Stimulated activated effector memory CD8-positive, alpha-beta T cell treated with anti-CD3 and anti-CD28 coated beads, Interleukin-12 subunit alpha, Interleukin-12 subunit beta, amount 100 ng/mL, for 72 hours (primary cell): ENCODE measurements at regions not wholly inside any gene's neighbourhood (a gene's known extent, or its start where the extent isn't known, plus 50 kb on each side); places are given as distances from the start of the nearest gene placed in this dataset.
"Not testable (repeated sequence)": the region's sequence is repeated elsewhere in the genome, so short reads cannot be mapped to it uniquely, and the experiment has no call there.

Experiments
- ATAC-seq: fragments of 150-1000 bp; cut with Tn5 transposase; 2 replicates; pipeline ENCODE4 v1.10.0; 2021
- DNase-seq, 2 donors: peaks; one replicate each; pipeline ENCODE4 v3.0.0; 2021 to 2022; ENCODE audit warnings: low spot score in 2 of 2
- H3K27ac Mint-ChIP-seq: one replicate; pipeline ENCODE4 v1.8.0; 2022; ENCODE audit warnings: mild to moderate bottlenecking, mixed read lengths
- H3K36me3 Mint-ChIP-seq: one replicate; pipeline ENCODE4 v1.8.0; 2022; ENCODE audit warnings: mild to moderate bottlenecking, mixed read lengths
- H3K4me1 Mint-ChIP-seq: one replicate; pipeline ENCODE4 v1.8.0; 2022; ENCODE audit warnings: mixed read lengths
- H3K4me3 Mint-ChIP-seq: one replicate; pipeline ENCODE4 v1.8.0; 2022; ENCODE audit warnings: mild to moderate bottlenecking, mixed read lengths
- H3K9me3 Mint-ChIP-seq: one replicate; pipeline ENCODE4 v1.8.0; 2022; ENCODE audit warnings: mixed read lengths

DNA sequence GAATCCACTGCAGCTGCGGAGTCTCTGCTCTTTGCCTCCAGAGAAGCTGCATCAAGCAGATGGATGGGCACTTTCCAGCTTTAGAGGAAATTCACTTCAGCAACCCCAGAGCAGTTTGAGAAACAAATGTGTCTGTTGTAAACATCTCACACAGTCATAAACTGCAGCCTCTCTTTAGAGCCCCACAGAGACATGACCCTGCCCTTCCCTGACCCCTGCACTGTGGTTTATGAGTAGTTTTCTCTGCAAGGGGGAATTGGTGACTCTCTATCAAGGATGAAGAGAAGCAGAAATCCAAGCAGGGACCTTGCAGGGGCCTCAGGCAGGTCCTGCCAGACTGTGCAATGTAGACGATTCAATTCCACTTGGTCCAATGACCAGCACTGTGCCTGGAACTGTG, 160.2 kb downstream of the SH2D4B start:
- Mint-ChIP-seq H3K36me3 (no peaks in the 10 kb centered on the region), H3K4me3 (no peak overlapping the region), H3K27ac (no peak overlapping the region), H3K4me1 (peaks cover 8% of the 10 kb centered on the region), H3K9me3 (no peaks in the 10 kb centered on the region)
- DNase-seq, result no peak
- no peak for ATAC-seq

DNA sequence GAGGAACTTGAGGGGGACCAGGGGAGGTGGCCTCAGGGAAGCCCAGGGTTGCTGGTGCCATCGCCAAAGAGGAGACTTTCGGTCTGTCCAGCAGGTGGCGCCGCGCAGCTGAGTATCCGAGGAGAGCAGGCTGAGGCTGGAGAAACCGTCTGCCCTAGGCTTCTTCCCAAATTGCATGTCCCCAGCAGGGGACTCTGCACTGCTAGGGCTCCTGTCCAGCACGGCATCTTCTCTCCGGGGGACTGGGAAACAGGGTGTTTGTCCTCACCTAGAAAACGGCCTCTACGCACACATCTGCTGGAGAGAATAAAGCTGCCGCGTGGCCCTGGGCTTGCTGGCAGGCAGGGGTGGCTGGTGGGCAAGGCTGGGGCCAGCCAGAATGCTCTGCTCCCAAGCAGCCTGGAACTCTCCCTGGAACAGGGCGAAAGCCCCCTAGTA, 161.9 kb downstream of the SH2D4B start:
- Mint-ChIP-seq H3K9me3 (no peaks in the 10 kb centered on the region), H3K27ac (no peak overlapping the region), H3K36me3 (no peaks in the 10 kb centered on the region), H3K4me3 (no peak overlapping the region), H3K4me1 (peaks cover 8% of the 10 kb centered on the region)
- ATAC-seq (peak; percentile 66), DNase-seq (peak; percentile 64 to 81)

DNA sequence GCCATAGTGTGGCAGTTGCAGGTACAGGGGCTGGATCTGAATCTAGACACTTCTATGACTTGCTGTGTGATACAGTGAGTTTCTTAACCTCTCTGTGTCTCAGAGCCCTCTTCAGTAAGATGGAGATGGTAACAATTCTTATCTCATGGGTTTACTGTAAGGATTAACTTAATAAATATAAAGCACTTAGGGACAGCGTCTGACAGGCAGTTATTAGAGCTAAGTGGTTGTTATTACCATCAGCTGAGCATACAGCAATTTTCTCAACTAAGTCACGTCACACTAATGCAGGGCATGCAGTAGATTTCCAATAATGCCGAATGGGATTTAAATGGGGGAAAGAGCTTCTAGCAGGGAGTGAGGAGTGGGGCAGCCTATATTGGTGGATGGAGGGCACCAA, 162.6 kb downstream of the SH2D4B start:
- H3K4me1 Mint-ChIP-seq, result peaks cover 8% of the 10 kb centered on the region
- H3K27ac Mint-ChIP-seq, result no peak overlapping the region
- DNase-seq (no peak), ATAC-seq (no peak)
- no peaks in the 10 kb centered on the region for H3K36me3 Mint-ChIP-seq
- H3K4me3 Mint-ChIP-seq, result no peak overlapping the region
- H3K9me3 Mint-ChIP-seq, result no peaks in the 10 kb centered on the region

DNA sequence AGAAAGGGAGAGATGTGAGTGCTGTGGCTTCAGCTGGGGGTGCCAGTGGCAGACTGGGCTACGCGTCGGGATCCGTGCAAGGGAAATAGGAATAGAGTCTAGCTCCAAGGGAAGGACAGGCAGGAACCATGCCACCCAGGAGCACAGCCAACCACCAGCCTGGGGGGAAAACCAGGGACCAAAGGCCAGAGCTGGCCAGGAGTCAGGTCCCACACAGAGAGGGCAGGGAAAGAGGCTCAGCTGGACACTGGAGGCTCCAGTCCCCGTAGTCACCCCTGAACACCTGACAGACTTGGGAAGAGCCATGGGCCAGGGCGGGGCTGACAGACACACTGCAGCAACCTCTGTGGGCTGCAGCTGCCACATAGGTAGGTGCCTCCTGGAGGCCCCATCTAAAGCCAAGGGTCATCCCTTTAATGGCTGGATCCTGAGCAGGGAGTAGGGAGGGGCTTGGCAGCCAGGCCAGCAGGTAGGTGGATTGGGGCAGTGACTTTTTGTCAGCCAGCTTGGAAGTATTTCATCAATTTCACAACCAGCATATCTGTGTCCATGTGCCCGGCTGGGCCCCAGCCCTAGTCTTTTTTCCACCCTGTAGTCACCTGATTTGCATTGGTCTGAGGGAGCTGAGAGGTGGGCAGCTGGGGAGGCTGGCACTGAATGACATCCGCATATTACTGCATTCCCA, 163.2 kb downstream of the SH2D4B start:
- Mint-ChIP-seq H3K27ac (no peak overlapping the region), H3K4me3 (no peak overlapping the region), H3K4me1 (peaks cover 8% of the 10 kb centered on the region), H3K36me3 (no peaks in the 10 kb centered on the region), H3K9me3 (no peaks in the 10 kb centered on the region)
- ATAC-seq (no peak), DNase-seq (no peak)

DNA sequence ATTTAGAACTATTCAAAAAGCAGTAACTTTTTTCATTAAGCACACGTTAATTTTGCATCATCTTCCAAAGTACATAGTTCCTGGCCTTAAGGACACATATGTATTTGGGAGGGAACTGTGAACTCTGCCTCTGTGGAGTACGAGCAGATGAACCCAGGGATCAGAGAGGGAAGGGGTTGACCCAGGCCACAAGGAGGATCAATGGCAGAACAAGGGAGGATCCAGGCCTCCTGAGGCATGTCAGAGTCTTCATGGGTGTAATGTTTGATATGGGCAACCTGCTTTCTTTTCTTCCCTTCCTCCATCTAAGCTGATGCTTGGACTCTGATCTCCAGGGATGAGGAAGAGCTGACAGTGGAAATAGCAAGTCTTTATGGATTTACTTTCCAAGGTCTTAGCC, 164.0 kb downstream of the SH2D4B start:
- no peak for ATAC-seq
- DNase-seq, result no peak
- H3K36me3 Mint-ChIP-seq, result no peaks in the 10 kb centered on the region
- H3K9me3 Mint-ChIP-seq, result no peaks in the 10 kb centered on the region
- peaks cover 8% of the 10 kb centered on the region for H3K4me1 Mint-ChIP-seq
- H3K27ac Mint-ChIP-seq, result no peak overlapping the region
- H3K4me3 Mint-ChIP-seq, result no peak overlapping the region

DNA sequence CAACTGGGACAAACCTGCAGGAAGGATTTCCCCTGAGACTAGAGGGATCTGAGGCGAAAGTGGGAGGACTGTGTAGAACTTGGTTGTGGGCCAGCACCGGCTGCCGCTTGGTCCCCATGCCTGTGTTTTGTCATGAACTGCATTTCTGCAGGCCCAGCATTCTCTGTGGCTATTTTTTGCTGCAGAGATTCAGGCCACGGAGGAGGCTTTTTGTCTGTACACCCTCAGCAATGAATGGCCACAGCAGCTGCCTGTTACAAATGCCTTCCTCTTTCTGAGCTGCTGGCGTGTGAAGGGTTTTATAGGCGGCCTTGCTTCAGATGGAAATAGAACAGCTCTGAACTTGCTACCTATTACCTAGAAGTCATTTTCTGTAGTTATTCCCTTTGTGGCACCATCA, 164.4 kb downstream of the SH2D4B start:
- Mint-ChIP-seq H3K4me1 (peaks cover 8% of the 10 kb centered on the region), H3K9me3 (no peaks in the 10 kb centered on the region), H3K36me3 (no peaks in the 10 kb centered on the region), H3K4me3 (no peak overlapping the region), H3K27ac (no peak overlapping the region)
- no peak for DNase-seq
- no peak for ATAC-seq

DNA sequence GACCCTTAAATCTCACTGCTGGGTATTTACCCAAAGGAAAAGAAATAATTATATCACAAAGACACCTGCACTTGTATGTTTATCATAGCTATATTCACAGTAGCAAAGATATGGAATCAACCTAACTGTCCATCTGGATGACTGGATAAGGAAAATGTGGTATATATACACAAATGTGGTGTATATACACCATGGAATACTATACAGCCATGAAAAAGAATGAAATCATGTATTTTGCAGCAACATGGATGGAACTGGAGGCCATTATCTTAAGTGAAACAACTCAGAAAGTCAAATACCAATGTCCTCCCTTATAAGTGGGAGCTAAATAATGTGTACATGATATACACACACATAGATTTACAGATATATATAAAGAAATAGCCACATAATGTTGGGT, 168.2 kb downstream of the SH2D4B start:
- no peak overlapping the region for H3K4me3 Mint-ChIP-seq
- H3K9me3 Mint-ChIP-seq, result no peaks in the 10 kb centered on the region
- no peaks in the 10 kb centered on the region for H3K36me3 Mint-ChIP-seq
- ATAC-seq (no peak), DNase-seq (no peak)
- no peaks in the 10 kb centered on the region for H3K4me1 Mint-ChIP-seq
- no peak overlapping the region for H3K27ac Mint-ChIP-seq

DNA sequence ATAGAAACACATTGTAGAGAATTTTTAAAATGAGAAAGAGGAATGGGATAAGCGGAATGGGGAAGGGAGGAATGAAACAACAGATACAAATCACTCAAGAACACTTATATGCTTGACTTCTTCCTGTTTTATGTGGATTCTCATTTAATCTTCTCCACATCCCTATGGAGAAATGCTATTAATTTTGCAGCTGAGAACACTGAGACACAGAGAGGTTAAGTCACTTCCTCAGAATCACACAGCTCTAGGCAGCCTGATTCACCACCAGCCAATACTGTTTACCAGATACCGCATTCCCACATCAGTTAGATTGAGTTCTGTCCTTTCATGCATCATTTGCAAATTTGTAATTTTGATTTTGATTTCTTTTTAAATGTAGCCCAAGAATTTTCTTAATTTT, 170.5 kb downstream of the SH2D4B start:
- Mint-ChIP-seq H3K4me1 (no peaks in the 10 kb centered on the region), H3K4me3 (no peak overlapping the region), H3K27ac (no peak overlapping the region), H3K9me3 (no peaks in the 10 kb centered on the region), H3K36me3 (no peaks in the 10 kb centered on the region)
- DNase-seq (no peak), ATAC-seq (no peak)

DNA sequence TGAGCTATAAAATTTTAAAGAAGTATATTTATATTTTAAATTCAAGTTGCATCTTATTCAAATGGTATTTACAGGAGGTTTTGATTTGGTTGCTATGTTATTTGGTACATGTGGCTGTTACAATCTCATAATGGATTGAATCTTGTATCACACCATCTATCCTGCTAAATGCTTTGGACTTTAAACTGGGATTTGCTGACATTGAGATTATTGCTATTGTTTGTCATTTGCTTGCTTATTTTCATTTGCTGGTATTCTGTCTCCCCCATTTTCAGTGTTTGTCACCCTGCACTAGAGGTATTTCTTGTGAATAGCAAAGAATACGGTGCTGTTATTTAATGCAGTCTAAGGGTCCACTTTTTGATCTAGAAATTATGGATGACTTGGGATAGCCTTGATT, 171.1 kb downstream of the SH2D4B start:
- H3K36me3 Mint-ChIP-seq, result no peaks in the 10 kb centered on the region
- no peak overlapping the region for H3K4me3 Mint-ChIP-seq
- H3K27ac Mint-ChIP-seq, result no peak overlapping the region
- H3K4me1 Mint-ChIP-seq, result no peaks in the 10 kb centered on the region
- no peaks in the 10 kb centered on the region for H3K9me3 Mint-ChIP-seq
- DNase-seq (no peak), ATAC-seq (no peak)

DNA sequence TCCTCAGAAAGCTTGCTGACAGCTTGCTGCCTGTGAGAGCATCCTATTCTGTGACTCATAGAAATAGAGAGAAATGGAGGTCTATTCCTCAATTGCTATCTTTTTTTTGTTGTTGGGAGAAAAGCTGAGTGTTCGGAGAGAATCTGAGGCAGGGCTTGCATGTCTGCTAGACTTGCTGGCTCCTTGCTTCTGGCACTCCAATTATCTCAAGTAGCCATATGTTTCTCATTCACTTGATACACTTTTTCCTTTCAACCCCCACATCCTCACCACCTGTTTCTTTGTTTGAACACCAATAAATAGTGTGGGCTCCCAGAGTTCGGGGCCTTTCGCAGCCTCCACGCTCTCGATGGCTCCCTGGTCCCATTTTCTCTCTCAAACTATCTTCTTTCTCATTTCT, 172.2 kb downstream of the SH2D4B start:
- no peaks in the 10 kb centered on the region for H3K9me3 Mint-ChIP-seq
- no peaks in the 10 kb centered on the region for H3K36me3 Mint-ChIP-seq
- no peak for ATAC-seq
- DNase-seq, result no peak
- H3K4me1 Mint-ChIP-seq, result no peaks in the 10 kb centered on the region
- no peak overlapping the region for H3K4me3 Mint-ChIP-seq
- H3K27ac Mint-ChIP-seq, result no peak overlapping the region

DNA sequence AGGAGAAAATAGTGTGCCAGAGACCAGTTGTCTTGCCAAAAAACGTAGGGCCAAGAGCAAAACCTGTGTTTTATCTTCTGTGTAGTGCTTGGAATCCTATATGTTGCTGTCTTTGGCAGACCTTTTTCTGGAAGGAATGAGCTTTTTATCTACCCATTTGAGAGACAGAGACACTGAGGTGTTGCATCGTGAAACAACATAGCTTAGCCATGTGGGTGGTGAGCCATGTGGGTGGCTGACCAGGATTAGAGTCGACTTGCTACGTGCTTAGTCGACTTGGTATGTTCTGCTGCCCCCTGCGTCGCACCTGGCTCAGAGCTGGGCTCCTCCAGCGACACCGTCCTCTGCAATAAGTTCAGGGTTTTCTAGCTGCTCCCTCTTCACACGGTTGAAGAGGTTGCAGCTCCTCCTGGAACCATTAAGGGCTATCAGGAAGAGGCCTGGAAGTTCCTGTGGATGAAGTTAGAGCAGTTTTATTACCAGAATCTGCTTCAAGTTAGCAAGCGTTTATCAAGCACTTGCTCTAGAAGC, 175.8 kb downstream of the SH2D4B start:
- H3K4me3 Mint-ChIP-seq, result no peak overlapping the region
- H3K27ac Mint-ChIP-seq, result no peak overlapping the region
- ATAC-seq (no peak), DNase-seq (no peak)
- no peaks in the 10 kb centered on the region for H3K9me3 Mint-ChIP-seq
- H3K4me1 Mint-ChIP-seq, result no peaks in the 10 kb centered on the region
- no peaks in the 10 kb centered on the region for H3K36me3 Mint-ChIP-seq

DNA sequence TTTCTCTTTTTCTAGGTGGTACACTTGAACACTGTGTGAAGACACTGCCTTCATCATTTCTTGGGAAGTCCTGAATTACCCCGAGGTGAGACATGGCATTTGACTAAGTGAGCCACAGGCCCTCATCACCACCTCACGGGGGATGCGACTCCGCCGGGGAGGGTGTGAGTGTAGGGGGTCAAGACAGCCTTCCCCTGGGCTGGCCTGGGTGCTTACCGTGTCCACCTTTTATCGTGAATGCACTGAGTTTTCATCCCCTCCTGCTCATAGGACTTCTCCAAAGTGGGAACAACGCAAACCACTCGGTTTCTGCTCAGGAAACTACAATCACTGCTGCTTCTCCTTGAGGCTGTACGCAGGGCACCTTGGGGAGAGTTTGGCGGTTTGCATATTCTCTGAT, 176.9 kb downstream of the SH2D4B start:
- ATAC-seq (peak; percentile 24), DNase-seq (no peak)
- H3K27ac Mint-ChIP-seq, result no peak overlapping the region
- no peaks in the 10 kb centered on the region for H3K9me3 Mint-ChIP-seq
- H3K4me1 Mint-ChIP-seq, result no peaks in the 10 kb centered on the region
- no peaks in the 10 kb centered on the region for H3K36me3 Mint-ChIP-seq
- no peak overlapping the region for H3K4me3 Mint-ChIP-seq

DNA sequence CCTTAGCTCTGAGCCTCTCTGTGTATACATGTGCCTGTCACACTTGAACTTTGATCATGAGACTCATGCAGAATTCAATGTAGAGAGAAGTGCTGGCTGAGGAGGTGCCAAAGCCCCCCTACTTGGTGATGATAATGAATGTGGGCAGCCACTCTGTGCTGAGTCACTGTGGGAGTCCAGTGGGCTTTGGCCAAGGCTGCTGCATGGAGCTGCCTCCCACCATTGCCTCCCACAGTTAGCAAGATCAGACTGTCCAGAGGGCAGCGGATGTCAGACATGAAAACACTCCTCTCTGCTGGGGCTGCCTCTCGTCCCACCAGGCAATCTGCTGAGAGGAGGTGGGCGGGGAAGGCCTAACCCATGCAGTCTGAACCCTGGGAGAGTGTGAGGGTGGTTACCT, 180.3 kb downstream of the SH2D4B start:
- ATAC-seq (peak; percentile 9), DNase-seq (no peak)
- H3K4me3 Mint-ChIP-seq, result no peak overlapping the region
- H3K9me3 Mint-ChIP-seq, result peaks cover 2% of the 10 kb centered on the region
- no peaks in the 10 kb centered on the region for H3K4me1 Mint-ChIP-seq
- no peaks in the 10 kb centered on the region for H3K36me3 Mint-ChIP-seq
- H3K27ac Mint-ChIP-seq, result no peak overlapping the region

DNA sequence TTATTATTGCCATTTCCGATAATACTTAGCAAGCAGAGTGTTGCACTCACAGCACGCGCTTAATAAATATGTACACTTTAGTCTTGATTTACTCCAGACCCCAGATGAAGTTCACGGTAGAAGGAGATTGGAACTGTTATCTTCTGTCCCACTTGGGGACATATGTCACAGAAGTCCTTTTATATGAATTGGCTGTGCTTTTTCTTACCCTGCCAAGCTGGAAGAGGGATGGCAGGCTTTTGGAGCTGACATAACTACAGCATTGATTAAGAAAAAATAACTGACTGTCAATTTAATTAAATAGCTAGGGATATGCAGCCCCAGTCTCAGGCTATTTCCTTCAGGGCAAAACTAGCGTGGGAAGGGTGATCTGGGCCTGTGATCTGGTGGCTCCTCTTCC, 182.2 kb downstream of the SH2D4B start:
- Mint-ChIP-seq H3K4me3 (no peak overlapping the region), H3K4me1 (no peaks in the 10 kb centered on the region), H3K9me3 (peaks cover 2% of the 10 kb centered on the region)

DNA sequence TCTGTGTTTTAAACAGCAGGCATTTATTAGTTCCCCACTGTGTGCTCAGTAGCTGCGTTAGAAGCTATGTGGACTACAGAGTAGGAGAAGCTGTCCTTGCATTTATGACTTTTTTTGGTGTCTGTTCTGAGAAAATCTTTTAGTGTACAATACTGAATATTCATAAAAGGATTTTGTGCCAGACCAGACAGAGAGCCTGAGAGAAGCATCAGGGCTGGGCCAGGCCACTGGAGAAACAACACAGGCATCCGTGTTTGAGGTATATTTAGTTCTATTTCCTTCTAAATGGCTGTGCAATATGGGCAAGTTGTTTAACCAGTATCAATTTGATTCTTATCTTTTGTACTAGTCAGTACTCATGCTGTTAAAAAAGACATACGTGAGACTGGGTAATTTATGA, 182.8 kb downstream of the SH2D4B start:
- ATAC-seq (no peak), DNase-seq (no peak)
- no peaks in the 10 kb centered on the region for H3K36me3 Mint-ChIP-seq
- H3K27ac Mint-ChIP-seq, result no peak overlapping the region
- H3K4me3 Mint-ChIP-seq, result no peak overlapping the region
- H3K9me3 Mint-ChIP-seq, result peaks cover 2% of the 10 kb centered on the region
- no peaks in the 10 kb centered on the region for H3K4me1 Mint-ChIP-seq

More for the DNA sequence above, 182.2 kb downstream of the SH2D4B start:
- no peak for ATAC-seq
- DNase-seq, result no peak
- H3K27ac Mint-ChIP-seq, result no peak overlapping the region
- no peaks in the 10 kb centered on the region for H3K36me3 Mint-ChIP-seq

DNA sequence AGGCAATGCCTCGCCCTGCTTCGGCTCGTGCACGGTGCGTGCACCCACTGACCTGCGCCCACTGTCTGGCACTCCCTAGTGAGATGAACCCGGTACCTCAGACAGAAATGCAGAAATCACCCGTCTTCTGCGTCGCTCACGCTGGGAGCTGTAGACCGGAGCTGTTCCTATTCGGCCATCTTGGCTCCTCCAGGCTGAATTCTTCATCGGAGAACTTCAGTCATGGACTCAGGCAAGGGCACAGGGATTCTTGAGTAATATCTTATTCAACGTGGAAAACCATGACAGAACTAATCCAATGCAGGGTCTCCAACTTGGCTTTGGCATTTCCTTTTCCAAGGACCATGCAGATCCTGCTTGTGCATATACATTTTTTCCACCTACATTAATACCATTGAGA, 190.7 kb downstream of the SH2D4B start:
- H3K36me3 Mint-ChIP-seq, ATAC-seq, H3K4me1 Mint-ChIP-seq, DNase-seq, H3K9me3 Mint-ChIP-seq, H3K27ac Mint-ChIP-seq, H3K4me3 Mint-ChIP-seq: not testable (repeated sequence)

DNA sequence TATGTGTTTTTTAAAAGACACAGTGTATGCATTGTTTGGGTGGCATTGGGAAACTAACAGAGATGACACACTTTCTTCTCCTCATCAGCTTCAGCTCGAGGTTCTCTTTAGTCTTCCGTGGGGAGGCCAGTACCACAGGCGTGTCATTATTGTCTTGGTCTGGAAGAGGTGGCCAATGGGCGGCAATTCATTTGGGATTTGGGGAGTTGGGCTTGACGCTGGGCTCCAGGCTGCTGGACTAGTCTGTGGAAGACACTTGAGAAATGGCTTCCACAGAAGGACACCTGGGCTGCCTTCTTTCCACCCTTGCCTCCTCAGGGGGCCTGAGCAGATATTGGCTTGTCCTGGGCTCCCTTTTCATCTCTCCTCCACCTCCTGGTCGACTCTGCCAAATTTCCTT, 192.2 kb downstream of the SH2D4B start:
- H3K9me3 Mint-ChIP-seq, result no peaks in the 10 kb centered on the region
- no peak overlapping the region for H3K27ac Mint-ChIP-seq
- H3K4me1 Mint-ChIP-seq, result no peaks in the 10 kb centered on the region
- H3K4me3 Mint-ChIP-seq, result no peak overlapping the region
- ATAC-seq (no peak), DNase-seq (no peak)
- no peaks in the 10 kb centered on the region for H3K36me3 Mint-ChIP-seq
